HAP-1 (cell line): ENCODE measurements at regions not wholly inside any gene's neighbourhood (a gene's known extent, or its start where the extent isn't known, plus 50 kb on each side); places are given as distances from the start of the nearest gene placed in this dataset.
A peak's percentile ranks its signal among the peaks of the same experiment; 100 is the strongest.

ENCODE experiments used
- DNase-seq, 2 experiments: peaks; one replicate each; pipeline ENCODE4 v3.0.0-alpha.2; 2016 to 2020; ENCODE audit warnings: low spot score in 2 of 2
- H3K27me3 ChIP-seq: fragments of 250-450 bp; sonication (Bioruptor Pico); 2 replicates; pipeline ENCODE4 v1.5.1; 2020; ENCODE audit warnings: low read depth, mild to moderate bottlenecking, moderate library complexity
- H3K36me3 ChIP-seq: fragments of 250-450 bp; sonication (Bioruptor Pico); replicated peaks from 2 replicates; pipeline ENCODE4 v1.5.1; 2020; ENCODE audit warnings: mild to moderate bottlenecking
- H3K4me1 ChIP-seq: fragments of 250-450 bp; sonication (Bioruptor Pico); 2 replicates; pipeline ENCODE4 v1.5.1; 2020; ENCODE audit warnings: mild to moderate bottlenecking
- H3K4me3 ChIP-seq: fragments of 250-450 bp; sonication (Bioruptor Pico); 2 replicates; pipeline ENCODE4 v1.5.1; 2020; ENCODE audit warnings: mild to moderate bottlenecking, moderate library complexity
- H3K9me3 ChIP-seq: fragments of 250-450 bp; sonication (Bioruptor Pico); 2 replicates; pipeline ENCODE4 v1.5.1; 2020; ENCODE audit warnings: mild to moderate bottlenecking, moderate library complexity
- in situ Hi-C: fragments of 300-500 bp; cut with MboI; formaldehyde crosslinking; loops from 3 replicates; pipeline ENCODE4 v1.14.3; 2020; ENCODE audit warnings: low sequenced_read_pairs, inconsistent platforms, mixed read lengths

- H3K36me3 ChIP-seq, result no peaks in the 10 kb centered on the region
- in situ Hi-C loops, result no loop called here
- no peak for DNase-seq
- H3K4me1 ChIP-seq, result peaks cover 9% of the 10 kb centered on the region
- H3K27me3 ChIP-seq, result no peaks in the 10 kb centered on the region
- no peaks in the 10 kb centered on the region for H3K9me3 ChIP-seq
- H3K4me3 ChIP-seq, result no peak overlapping the region
Observed at GRCh38 chr12:123071857-123072256, 79.0 kb downstream of the PITPNM2 start.

- no peak for DNase-seq
- Histone ChIP-seq H3K4me1 (peaks cover 9% of the 10 kb centered on the region), H3K27me3 (no peaks in the 10 kb centered on the region), H3K4me3 (no peak overlapping the region), H3K36me3 (no peaks in the 10 kb centered on the region), H3K9me3 (no peaks in the 10 kb centered on the region)
- in situ Hi-C loops, result no loop called here
Observed at GRCh38 chr12:123071099-123071800, 79.6 kb downstream of the PITPNM2 start.

- Histone ChIP-seq H3K36me3 (no peaks in the 10 kb centered on the region), H3K4me3 (no peak overlapping the region), H3K4me1 (peaks cover 1% of the 10 kb centered on the region), H3K27me3 (no peaks in the 10 kb centered on the region), H3K9me3 (no peaks in the 10 kb centered on the region)
- DNase-seq, result no peak
- in situ Hi-C loops, result no loop called here
Observed at GRCh38 chr12:123070267-123071081, 80.4 kb downstream of the PITPNM2 start.

GRCh38 chr12:123069436-123070266 lies 81.2 kb downstream of the PITPNM2 start:
- in situ Hi-C loops, result no loop called here

GRCh38 chr12:123067654-123068053 lies 83.2 kb downstream of the PITPNM2 start:
- H3K9me3 ChIP-seq, result no peaks in the 10 kb centered on the region
- H3K4me3 ChIP-seq, result no peak overlapping the region
- H3K27me3 ChIP-seq, result no peaks in the 10 kb centered on the region
- in situ Hi-C loops, result no loop called here
- no peaks in the 10 kb centered on the region for H3K4me1 ChIP-seq
- DNase-seq, result no peak
- no peaks in the 10 kb centered on the region for H3K36me3 ChIP-seq

More at GRCh38 chr12:123069436-123070266, 81.2 kb downstream of the PITPNM2 start:
- Histone ChIP-seq H3K27me3 (no peaks in the 10 kb centered on the region), H3K4me3 (no peak overlapping the region), H3K9me3 (no peaks in the 10 kb centered on the region), H3K36me3 (no peaks in the 10 kb centered on the region), H3K4me1 (no peaks in the 10 kb centered on the region)
- DNase-seq, result no peak

- H3K27me3 ChIP-seq, result no peaks in the 10 kb centered on the region
Observed at GRCh38 chr12:123066384-123066710, 84.5 kb downstream of the PITPNM2 start.

GRCh38 chr12:123065676-123066383 lies 85.1 kb downstream of the PITPNM2 start:
- no peaks in the 10 kb centered on the region for H3K36me3 ChIP-seq
- no peaks in the 10 kb centered on the region for H3K4me1 ChIP-seq
- in situ Hi-C loops, result no loop called here
- H3K9me3 ChIP-seq, result no peaks in the 10 kb centered on the region
- DNase-seq, result no peak
- H3K27me3 ChIP-seq, result no peaks in the 10 kb centered on the region
- no peak overlapping the region for H3K4me3 ChIP-seq

More at GRCh38 chr12:123066384-123066710, 84.5 kb downstream of the PITPNM2 start:
- no peak overlapping the region for H3K4me3 ChIP-seq
- no peak for DNase-seq
- in situ Hi-C loops, result no loop called here
- no peaks in the 10 kb centered on the region for H3K9me3 ChIP-seq
- no peaks in the 10 kb centered on the region for H3K4me1 ChIP-seq
- no peaks in the 10 kb centered on the region for H3K36me3 ChIP-seq

GRCh38 chr12:123064885-123065619 lies 84.6 kb downstream of the ARL6IP4 start:
- no peak for DNase-seq
- Histone ChIP-seq H3K4me1 (no peaks in the 10 kb centered on the region), H3K9me3 (no peaks in the 10 kb centered on the region), H3K27me3 (no peaks in the 10 kb centered on the region), H3K4me3 (no peak overlapping the region), H3K36me3 (no peaks in the 10 kb centered on the region)
- in situ Hi-C loops, result no loop called here

- Histone ChIP-seq H3K9me3 (no peaks in the 10 kb centered on the region), H3K4me3 (no peak overlapping the region), H3K4me1 (no peaks in the 10 kb centered on the region), H3K36me3 (no peaks in the 10 kb centered on the region), H3K27me3 (no peaks in the 10 kb centered on the region)
- in situ Hi-C loops, result no loop called here
- DNase-seq, result no peak
Observed at GRCh38 chr12:123064366-123064765, 83.9 kb downstream of the ARL6IP4 start.

- H3K27me3 ChIP-seq, result no peaks in the 10 kb centered on the region
- no peaks in the 10 kb centered on the region for H3K4me1 ChIP-seq
- in situ Hi-C loops, result no loop called here
- H3K36me3 ChIP-seq, result no peaks in the 10 kb centered on the region
- no peak overlapping the region for H3K4me3 ChIP-seq
- peak; percentile 16 to 48 for DNase-seq
- no peaks in the 10 kb centered on the region for H3K9me3 ChIP-seq
Observed at GRCh38 chr12:123063535-123063934, 83.1 kb downstream of the ARL6IP4 start.

- no peak overlapping the region for H3K4me3 ChIP-seq
- H3K27me3 ChIP-seq, result no peaks in the 10 kb centered on the region
- H3K36me3 ChIP-seq, result no peaks in the 10 kb centered on the region
- in situ Hi-C loops, result no loop called here
- H3K9me3 ChIP-seq, result no peaks in the 10 kb centered on the region
- DNase-seq, result no peak
- H3K4me1 ChIP-seq, result no peaks in the 10 kb centered on the region
Observed at GRCh38 chr12:123062681-123063486, 82.4 kb downstream of the ARL6IP4 start.

- DNase-seq, result no peak
- no peaks in the 10 kb centered on the region for H3K36me3 ChIP-seq
- in situ Hi-C loops, result no loop called here
- H3K4me3 ChIP-seq, result no peak overlapping the region
- no peaks in the 10 kb centered on the region for H3K9me3 ChIP-seq
- no peaks in the 10 kb centered on the region for H3K4me1 ChIP-seq
- H3K27me3 ChIP-seq, result no peaks in the 10 kb centered on the region
Observed at GRCh38 chr12:123061441-123062205, 81.1 kb downstream of the ARL6IP4 start.
